ENCODE measurements at regions not wholly inside any gene's neighbourhood (a gene's known extent, or its start where the extent isn't known, plus 50 kb on each side); places are given as distances from the start of the nearest gene placed in this dataset.
"Not testable (repeated sequence)": the region's sequence is repeated elsewhere in the genome, so short reads cannot be mapped to it uniquely, and the experiment has no call there.

GRCh38 chr1:30099587-30100523, 623.5 kb downstream of the MATN1 start:
- no peak for DNase-seq (ENCODE audit: low read depth)

DNA sequence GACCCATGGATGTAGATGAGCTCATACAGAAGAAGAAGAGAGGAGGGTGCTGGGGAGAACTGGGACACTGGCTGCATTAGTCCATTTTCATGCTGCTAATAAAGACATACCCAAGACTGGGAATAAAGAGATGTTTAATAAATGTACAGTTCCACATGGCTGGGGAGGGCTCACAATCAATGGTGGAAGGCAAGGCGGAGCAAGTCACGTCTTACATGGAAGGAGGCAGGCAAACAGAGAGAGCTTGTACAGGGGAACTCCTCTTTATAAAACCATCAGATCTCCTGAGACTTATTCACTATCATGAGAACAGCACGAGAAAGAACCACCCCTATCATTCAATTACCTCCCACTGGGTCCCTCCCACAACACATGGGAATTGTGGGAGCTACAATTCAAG, 625.5 kb downstream of the MATN1 start:
- not testable (repeated sequence) for DNase-seq (ENCODE audit: low read depth)

DNA sequence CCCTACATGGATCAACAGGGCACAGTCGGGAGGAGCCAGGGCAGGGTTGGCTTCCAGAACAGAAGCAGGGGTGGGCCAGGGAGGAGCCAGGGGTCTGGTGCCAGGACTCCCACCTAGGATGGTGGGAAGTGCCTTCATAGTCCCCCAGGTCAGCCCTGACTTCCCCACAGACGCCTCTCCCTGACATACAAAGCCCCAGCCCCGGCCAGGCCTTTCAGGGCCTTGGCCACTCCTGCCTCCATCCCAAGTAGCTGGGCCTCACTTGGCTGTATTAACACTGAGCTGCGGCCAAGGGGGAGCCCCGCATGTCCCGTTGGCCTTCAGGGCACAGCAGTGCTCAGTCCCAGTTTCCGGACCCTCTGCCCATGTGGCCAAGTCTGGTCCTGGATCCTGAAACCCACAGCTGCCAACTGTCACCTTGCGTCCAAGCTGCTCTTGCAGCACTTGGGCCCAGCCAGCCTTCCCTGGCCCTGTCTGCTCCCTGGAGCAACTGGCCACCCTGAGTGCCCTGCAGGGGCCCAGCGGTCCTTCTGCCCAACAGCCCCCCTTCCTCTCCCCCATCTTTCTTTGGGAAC, 627.8 kb downstream of the MATN1 start:
- no peak for DNase-seq (ENCODE audit: low read depth)

- no peak for DNase-seq (ENCODE audit: low read depth)
These were observed 628.3 kb downstream of the MATN1 start for GRCh38 chr1:30095051-30095450.

- DNase-seq (ENCODE audit: low read depth), result no peak
These were observed 631.1 kb downstream of the MATN1 start for GRCh38 chr1:30092051-30092858.

DNA sequence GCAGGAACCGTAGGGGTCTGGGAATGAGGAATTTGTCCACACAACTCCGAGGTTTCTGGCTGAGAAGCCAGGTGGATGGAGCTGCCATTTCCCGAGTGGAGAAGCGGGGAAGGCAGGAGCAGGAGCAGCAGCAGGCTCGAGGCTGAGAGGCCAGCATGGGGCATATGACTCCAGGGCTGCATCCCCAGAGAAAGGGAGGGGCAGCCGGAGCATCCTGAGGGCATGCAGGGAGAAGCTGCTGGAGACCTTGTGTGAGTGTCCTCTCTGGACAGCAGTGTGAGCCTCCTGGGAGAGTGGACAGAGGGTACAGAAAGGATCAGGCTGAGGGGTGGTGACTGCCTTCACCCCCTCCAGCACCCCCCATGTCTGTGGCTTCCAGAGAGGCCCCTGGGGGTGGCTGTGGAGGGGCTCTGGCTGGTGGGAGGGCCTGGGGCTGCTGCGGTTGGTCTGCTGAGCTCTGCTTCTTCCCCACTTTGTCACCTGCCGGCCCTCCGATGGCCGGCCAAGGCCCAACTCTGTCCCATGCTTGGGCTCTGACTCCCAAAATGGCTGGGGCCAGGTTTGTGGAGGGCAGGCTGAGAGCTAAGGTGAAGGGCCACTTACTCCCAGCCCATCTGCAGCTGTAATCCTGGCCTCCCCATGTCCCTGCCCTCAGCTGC, 633.1 kb downstream of the MATN1 start:
- DNase-seq (ENCODE audit: low read depth), result no peak

GRCh38 chr1:30089024-30089430, 634.4 kb downstream of the MATN1 start:
- DNase-seq (ENCODE audit: low read depth), result no peak

DNA sequence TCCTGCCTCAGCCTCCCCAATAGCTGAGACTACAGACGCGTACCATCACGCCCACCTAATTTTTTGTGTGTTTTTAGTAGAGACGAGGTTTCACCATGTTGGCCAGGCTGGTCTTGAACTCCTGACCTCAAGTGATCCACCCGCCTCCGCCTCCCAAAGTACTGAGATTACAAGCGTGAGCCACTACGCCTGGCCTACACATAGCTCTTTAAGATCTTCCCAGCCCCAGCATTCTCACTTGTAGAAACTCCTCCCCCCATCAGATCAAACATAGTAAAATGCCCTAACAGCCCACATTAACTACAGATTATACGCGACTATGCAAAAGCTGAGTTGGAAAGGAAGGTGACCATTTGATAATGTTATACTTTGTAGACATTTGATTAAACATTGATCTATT, 634.8 kb downstream of the MATN1 start:
- DNase-seq (ENCODE audit: low read depth), result no peak

DNA sequence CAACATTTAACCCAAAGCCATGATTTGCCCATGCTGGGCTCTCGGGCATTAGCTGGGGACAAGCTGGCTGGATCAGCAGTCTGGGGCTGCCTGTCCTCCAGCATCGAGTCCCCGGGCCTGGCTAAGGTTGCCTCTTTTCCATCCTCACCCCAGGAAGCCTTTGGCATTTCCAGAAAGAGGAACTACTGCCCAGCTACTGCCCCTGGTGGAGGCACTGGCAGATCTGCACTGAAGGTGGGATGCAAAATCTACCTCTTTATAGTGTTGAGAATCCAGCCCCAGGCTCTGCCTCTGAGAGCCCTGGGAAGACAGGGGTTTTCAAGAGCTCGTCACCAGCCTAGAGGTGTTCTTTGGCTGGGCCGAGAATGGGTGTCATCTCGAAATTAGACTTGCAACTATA, 635.9 kb downstream of the MATN1 start:
- no peak for DNase-seq (ENCODE audit: low read depth)

DNA sequence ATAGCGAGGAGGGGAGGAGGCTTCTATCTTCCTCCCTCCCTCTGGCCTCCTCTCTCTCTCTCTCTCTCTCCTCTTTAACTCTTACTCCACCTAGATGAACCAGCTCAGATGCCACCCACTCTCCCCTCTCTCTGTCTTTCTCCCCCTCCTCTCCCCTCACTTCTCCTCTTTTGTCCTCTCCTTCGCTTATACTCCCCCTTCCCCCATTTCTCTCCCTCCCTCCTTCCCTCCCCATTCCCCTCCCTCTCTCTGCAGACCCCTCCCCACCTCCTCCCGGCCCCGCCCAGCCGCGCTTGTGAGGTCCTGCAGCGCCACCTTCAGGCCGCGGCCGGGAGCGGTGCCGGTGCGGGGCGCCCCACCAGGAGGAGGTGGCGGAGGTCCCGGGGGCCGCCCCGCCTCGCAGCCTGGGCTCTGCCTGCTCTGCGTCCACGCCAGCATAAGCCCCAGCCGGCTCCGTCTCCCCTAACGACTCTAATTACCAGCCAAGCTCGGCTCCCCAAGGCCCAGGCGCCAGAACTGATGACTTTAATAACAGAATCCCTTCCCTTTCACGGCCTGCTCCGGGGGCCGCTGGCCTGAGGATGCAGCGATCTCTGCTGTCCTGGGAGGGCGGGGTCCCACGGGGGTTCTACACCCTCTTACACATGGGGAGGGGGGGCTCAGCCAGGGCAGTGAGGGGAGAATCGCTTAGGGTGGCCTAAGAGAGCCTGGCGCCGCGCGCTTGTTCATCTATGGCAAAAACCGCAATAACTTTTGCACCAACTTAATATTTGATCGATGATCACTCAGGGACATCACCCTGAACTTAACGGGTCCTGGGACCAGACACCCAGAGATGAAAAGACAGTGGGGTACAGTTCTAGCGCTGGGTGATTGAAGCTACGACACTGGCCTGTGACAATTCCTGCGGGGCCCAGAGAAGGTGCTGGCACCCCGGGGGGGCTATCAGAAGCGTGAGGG, 637.3 kb downstream of the MATN1 start:
- no peak for DNase-seq (ENCODE audit: low read depth)

- DNase-seq (ENCODE audit: low read depth), result no peak
These were observed 638.3 kb downstream of the MATN1 start for GRCh38 chr1:30084909-30085571.

DNA sequence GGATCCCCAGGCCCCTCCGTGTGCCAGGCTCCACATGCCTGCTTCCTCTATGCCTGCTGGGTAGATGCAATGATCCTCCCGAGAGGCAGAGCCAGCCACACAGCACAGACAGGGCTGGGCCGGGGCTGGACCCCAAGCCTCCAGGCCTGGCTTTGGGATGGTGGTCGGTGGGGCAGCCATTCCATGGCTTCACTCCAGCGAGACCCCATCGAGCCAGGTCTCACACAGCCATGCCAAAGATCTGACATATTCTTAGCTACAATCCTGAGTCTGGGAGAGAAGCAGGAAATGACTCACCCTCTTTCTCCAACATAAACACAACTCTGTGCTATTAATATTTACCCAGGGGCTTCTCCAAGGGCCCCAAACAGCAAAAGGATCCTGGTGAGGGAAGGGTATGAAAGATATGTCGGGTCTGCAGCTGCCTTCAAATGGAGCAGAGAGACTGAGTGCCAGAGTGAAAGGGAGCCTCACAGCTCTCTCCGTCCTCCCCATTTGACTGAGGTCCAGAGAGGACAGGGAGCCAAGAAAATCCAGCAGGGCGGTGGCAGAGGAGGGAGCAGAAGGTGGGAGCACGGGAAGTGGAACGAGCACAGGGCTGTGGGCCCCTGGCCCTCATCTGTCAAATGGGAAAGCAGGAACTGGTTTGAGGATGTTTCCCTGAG, 639.5 kb downstream of the MATN1 start:
- peak; percentile 48 for DNase-seq (ENCODE audit: low read depth)

- DNase-seq (ENCODE audit: low read depth), result no peak
These were observed 641.8 kb downstream of the MATN1 start for GRCh38 chr1:30081379-30082102.

GRCh38 chr1:30075916-30076315, 647.5 kb downstream of the MATN1 start:
- DNase-seq (ENCODE audit: low read depth), result not testable (repeated sequence)

DNA sequence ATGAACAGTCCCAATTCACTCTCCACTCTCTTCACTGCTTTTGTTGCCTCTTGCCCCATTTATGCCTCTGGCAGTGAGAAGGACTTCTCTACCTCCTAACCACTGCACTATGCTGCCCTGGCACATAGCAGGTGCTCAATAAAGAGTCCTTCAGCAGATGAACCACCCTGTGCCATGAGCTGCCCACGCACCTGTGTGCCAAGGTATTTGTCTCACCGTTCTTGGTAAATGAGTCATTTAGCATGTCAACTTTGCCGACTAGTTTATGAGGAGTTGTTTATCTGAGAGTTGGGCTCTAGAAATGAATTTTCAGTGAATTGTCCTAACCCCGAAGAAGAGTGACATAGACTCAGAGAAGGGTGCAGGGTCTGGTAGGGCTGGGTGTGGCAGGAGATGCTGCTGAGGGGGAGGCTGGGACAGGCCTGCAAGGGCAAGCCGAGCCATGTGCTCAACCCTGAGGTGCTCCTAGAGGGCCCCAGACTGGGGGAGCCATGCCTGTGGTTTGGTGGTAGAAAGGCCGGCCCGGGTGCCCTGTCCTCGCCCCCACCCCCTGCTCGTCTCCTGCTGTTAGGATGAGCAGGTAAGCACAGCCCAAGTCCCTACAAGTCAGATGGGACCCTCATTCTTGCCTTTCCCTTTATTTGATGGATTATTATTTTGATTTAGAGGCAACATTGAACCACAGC, 654.5 kb downstream of the MATN1 start:
- DNase-seq (ENCODE audit: low read depth), result no peak

- DNase-seq (ENCODE audit: low read depth), result no peak
These were observed 658.8 kb downstream of the MATN1 start for GRCh38 chr1:30064547-30064946.

DNA sequence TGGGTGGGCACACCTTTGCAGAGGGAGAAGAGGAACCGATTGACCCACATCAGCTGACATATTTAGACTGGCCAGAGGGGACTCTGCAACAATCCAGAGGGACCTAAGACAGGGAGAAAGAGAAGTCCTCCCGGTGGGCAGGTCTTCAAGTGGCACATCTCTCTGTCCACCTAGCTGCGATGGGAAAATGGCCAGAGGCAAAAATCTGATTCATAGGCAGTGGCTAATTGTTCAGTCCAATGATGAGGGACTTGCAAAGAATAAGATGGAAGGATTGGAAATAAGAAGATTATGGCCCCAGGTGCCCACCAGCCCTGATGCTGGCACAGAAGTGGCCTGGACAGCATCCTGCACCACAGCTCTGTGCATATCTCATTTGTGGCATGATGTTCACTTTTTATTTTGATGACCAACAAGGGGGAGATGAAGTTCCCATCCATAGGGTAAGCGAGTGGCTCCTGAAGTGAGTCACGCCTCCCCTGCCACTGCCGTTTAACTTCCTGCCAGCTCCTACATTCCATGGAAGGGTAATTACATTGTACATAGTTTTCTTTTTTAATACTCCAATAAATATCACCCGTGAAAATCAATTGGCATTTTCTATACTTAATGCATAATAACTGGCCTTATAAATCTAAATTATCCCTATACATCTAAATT, 659.6 kb downstream of the MATN1 start:
- DNase-seq (ENCODE audit: low read depth), result no peak

Measured in LHCN-M2 (cell line).